H1 (cell line): ENCODE measurements at regions not wholly inside any gene's neighbourhood (a gene's known extent, or its start where the extent isn't known, plus 50 kb on each side); places are given as distances from the start of the nearest gene placed in this dataset.

ENCODE experiments used
- CTCF ChIA-PET: fragments of 300-600 bp; sonication (Branson Sonifier 250); formaldehyde crosslinking; loops from one replicate; lab custom pipeline; 2021; ENCODE audit not compliant: partially characterized antibody; lab: Charles Lee
- POLR2A ChIA-PET: fragments of 300-600 bp; sonication (Branson Sonifier 250); formaldehyde crosslinking; loops from one replicate; lab custom pipeline; 2021; ENCODE audit warnings: inconsistent platforms; ENCODE audit not compliant: partially characterized antibody; lab: Charles Lee
- DNase-seq, 2 experiments: peaks; one replicate each; pipeline versions ENCODE4 v3.0.0 to v3.0.0-alpha.2; 2010 to 2022; ENCODE audit warnings: low spot score in 2 of 2, low read depth in 1 of 2, mixed read lengths in 1 of 2
- FAIRE-seq: peaks from 2 replicates; lab custom pipeline; 2011; peaks lifted over from hg19 to GRCh38; lab: Jason Lieb, UNC
- H2AFZ ChIP-seq: 2 replicates; pipeline ENCODE4 v1.8.1; 2012; ENCODE audit warnings: low read length, inconsistent platforms
- H2AK5ac ChIP-seq: 2 replicates; pipeline ENCODE4 v1.6.1; 2013; ENCODE audit warnings: low read depth, low read length
- H2BK120ac ChIP-seq: replicated peaks from 2 replicates; pipeline ENCODE3; 2013; ENCODE audit warnings: low read depth, low read length, inconsistent platforms
- H2BK12ac ChIP-seq: 2 replicates; pipeline ENCODE4 v1.6.1; 2013; ENCODE audit warnings: low read depth, low read length
- H2BK15ac ChIP-seq: 2 replicates; pipeline ENCODE4 v1.6.1; 2013; ENCODE audit warnings: low read length
- H2BK20ac ChIP-seq: 2 replicates; pipeline ENCODE4 v1.6.1; 2013; ENCODE audit warnings: low read length
- H2BK5ac ChIP-seq: 2 replicates; pipeline ENCODE4 v1.6.1; 2013; ENCODE audit warnings: low read depth, low read length
- H3K14ac ChIP-seq: 2 replicates; pipeline ENCODE4 v1.6.1; 2013; ENCODE audit warnings: inconsistent platforms; ENCODE audit not compliant: insufficient read length
- H3K18ac ChIP-seq: 2 replicates; pipeline ENCODE4 v1.6.1; 2013; ENCODE audit warnings: low read length; ENCODE audit errors: extremely low read depth
- H3K23ac ChIP-seq: 2 replicates; pipeline ENCODE4 v1.6.1; 2013; ENCODE audit warnings: inconsistent platforms; ENCODE audit not compliant: insufficient read length
- H3K23me2 ChIP-seq: 2 replicates; pipeline ENCODE4 v1.6.1; 2013; ENCODE audit warnings: low read depth, low read length
- H3K27ac ChIP-seq: 2 replicates; pipeline ENCODE4 v1.6.1; 2011; ENCODE audit warnings: low read depth, low read length, inconsistent platforms
- H3K27me3 ChIP-seq, 4 experiments: replicated peaks in 1 of 4; 1 replicate in 1 of 4; 2 replicates in 3 of 4; pipeline versions ENCODE4 v1.6.1 to v1.8.1; 2011 to 2013; ENCODE audit warnings: low read length in 3 of 4, mild to moderate bottlenecking in 3 of 4, inconsistent platforms in 2 of 4, mixed read lengths in 2 of 4, moderate library complexity in 1 of 4; ENCODE audit not compliant: control insufficient read depth in 3 of 4, insufficient read depth in 3 of 4; ENCODE audit errors: extremely low read depth in 1 of 4
- H3K36me3 ChIP-seq, 4 experiments: 2 replicates each; pipeline versions ENCODE4 v1.6.1 to v1.8.1; 2011 to 2013; ENCODE audit warnings: mild to moderate bottlenecking in 4 of 4, low read length in 3 of 4, moderate library complexity in 2 of 4, control low read depth in 1 of 4, inconsistent platforms in 1 of 4; ENCODE audit not compliant: insufficient read depth in 4 of 4, control insufficient read depth in 2 of 4
- H3K4ac ChIP-seq: replicated peaks from 2 replicates; pipeline ENCODE3; 2013; ENCODE audit warnings: low read length, low read depth, mixed read lengths, inconsistent platforms; ENCODE audit not compliant: insufficient read length
- H3K4me1 ChIP-seq, 4 experiments: replicated peaks in 1 of 4; 1 replicate in 1 of 4; 2 replicates in 3 of 4; pipeline versions ENCODE4 v1.6.1 to v1.8.1; 2011 to 2013; ENCODE audit warnings: low read length in 3 of 4, inconsistent platforms in 2 of 4, mixed read lengths in 1 of 4; ENCODE audit not compliant: insufficient read depth in 4 of 4, control insufficient read depth in 3 of 4
- H3K4me2 ChIP-seq, 2 experiments: 2 replicates each; pipeline versions ENCODE4 v1.6.1 to v1.8.1; 2011 to 2013; ENCODE audit warnings: low read depth in 2 of 2, low read length in 2 of 2, control low read depth in 1 of 2, inconsistent platforms in 1 of 2, mild to moderate bottlenecking in 1 of 2; ENCODE audit not compliant: insufficient read depth in 1 of 2
- H3K4me3 ChIP-seq, 4 experiments: fragments of 200-600, 300-600 bp in 1 of 4; sonication (generic), shearing (Covaris generic), sonication (Bioruptor Twin) in 1 of 4; 2 replicates each; pipeline versions ENCODE4 v1.5.1 to v1.8.1; 2011 to 2016; ENCODE audit warnings: low read length in 4 of 4, low read depth in 3 of 4, control low read depth in 2 of 4, inconsistent platforms in 2 of 4, mild to moderate bottlenecking in 2 of 4, mixed read lengths in 1 of 4, moderate library complexity in 1 of 4; ENCODE audit not compliant: insufficient read depth in 2 of 4; ENCODE audit errors: extremely low read depth in 1 of 4
- H3K56ac ChIP-seq: replicated peaks from 2 replicates; pipeline ENCODE3; 2013; ENCODE audit warnings: low read depth, mild to moderate bottlenecking, mixed read lengths, low read length, inconsistent platforms; ENCODE audit not compliant: insufficient read length
- H3K79me1 ChIP-seq: 2 replicates; pipeline ENCODE4 v1.6.1; 2013; ENCODE audit warnings: low read depth, low read length, control low read depth
- H3K79me2 ChIP-seq, 2 experiments: 2 replicates each; pipeline versions ENCODE4 v1.6.1 to v1.8.1; 2012 to 2013; ENCODE audit warnings: low read length in 2 of 2, mild to moderate bottlenecking in 2 of 2, inconsistent platforms in 1 of 2; ENCODE audit not compliant: insufficient read depth in 2 of 2, control insufficient read depth in 1 of 2
- H3K9ac ChIP-seq, 4 experiments: replicated peaks in 1 of 4; 1 replicate in 1 of 4; 2 replicates in 3 of 4; pipeline versions ENCODE4 v1.6.1 to v1.8.1; 2011 to 2013; ENCODE audit warnings: low read depth in 3 of 4, low read length in 3 of 4, control low read depth in 2 of 4, mild to moderate bottlenecking in 2 of 4, moderate library complexity in 2 of 4, inconsistent platforms in 1 of 4; ENCODE audit errors: extremely low read depth in 1 of 4
- H3K9me3 ChIP-seq, 2 experiments: 2 replicates each; pipeline versions ENCODE4 v1.6.1 to v1.8.1; 2012 to 2013; ENCODE audit warnings: mild to moderate bottlenecking in 2 of 2, moderate library complexity in 2 of 2, control low read depth in 1 of 2, inconsistent platforms in 1 of 2, low read depth in 1 of 2, low read length in 1 of 2, mixed read lengths in 1 of 2; ENCODE audit not compliant: insufficient read depth in 2 of 2
- H4K20me1 ChIP-seq, 2 experiments: replicated peaks in 1 of 2; 2 replicates each; pipeline versions ENCODE3 to v1.8.1; 2011 to 2013; ENCODE audit warnings: inconsistent platforms in 2 of 2, low read length in 2 of 2, mild to moderate bottlenecking in 1 of 2; ENCODE audit not compliant: insufficient read depth in 2 of 2, control insufficient read depth in 1 of 2
- H4K5ac ChIP-seq: 2 replicates; pipeline ENCODE4 v1.6.1; 2013; ENCODE audit warnings: low read length, low read depth, mixed read lengths, inconsistent platforms; ENCODE audit not compliant: insufficient read length
- H4K8ac ChIP-seq: 2 replicates; pipeline ENCODE4 v1.8.0; 2013; ENCODE audit warnings: mild to moderate bottlenecking, moderate library complexity, low read length, inconsistent platforms; ENCODE audit not compliant: insufficient read depth; ENCODE audit errors: extremely low read depth
- H4K91ac ChIP-seq: replicated peaks from 2 replicates; pipeline ENCODE3; 2013; ENCODE audit warnings: low read length, mixed read lengths, inconsistent platforms; ENCODE audit not compliant: insufficient read length
- ASH2L ChIP-seq: fragments of 200-600, 300-600 bp; sonication (generic); IDR thresholded peaks from one replicate; pipeline ENCODE4 v1.7.1; 2017; ENCODE audit warnings: low read length
- CEBPB ChIP-seq: IDR thresholded peaks from 2 replicates; pipeline ENCODE4 v1.6.1; 2012; ENCODE audit warnings: low read depth, low read length
- CHD2 ChIP-seq: IDR thresholded peaks from 2 replicates; pipeline ENCODE4 v1.6.1; 2012; ENCODE audit warnings: low read length, improper control_type of control experiment
- EGR1 ChIP-seq: IDR thresholded peaks from 2 replicates; pipeline ENCODE4 v1.6.1; 2011; ENCODE audit warnings: low read depth, low read length, borderline replicate concordance
- EP300 ChIP-seq, 2 experiments: IDR thresholded peaks; 1 replicate in 1 of 2; 2 replicates in 1 of 2; pipeline ENCODE4 v1.6.1; 2011 to 2012; ENCODE audit warnings: low read depth in 2 of 2, low read length in 2 of 2, mild to moderate bottlenecking in 2 of 2, borderline replicate concordance in 1 of 2, inconsistent platforms in 1 of 2, moderate library complexity in 1 of 2
- HDAC6 ChIP-seq: IDR thresholded peaks from one replicate; pipeline ENCODE4 v1.7.1; 2012; ENCODE audit warnings: low read depth, mild to moderate bottlenecking, inconsistent platforms, low read length, moderate library complexity
- NANOG ChIP-seq: IDR thresholded peaks from 2 replicates; pipeline ENCODE4 v1.6.1; 2011; ENCODE audit warnings: low read length, low read depth, mild to moderate bottlenecking, inconsistent platforms; ENCODE audit not compliant: insufficient read depth, poor library complexity, severe bottlenecking
- PHF8 ChIP-seq: fragments of 200-600 bp; sonication (generic); conservative IDR thresholded peaks from 2 replicates; pipeline ENCODE4 v1.7.1; 2012; ENCODE audit warnings: low read depth, mild to moderate bottlenecking, inconsistent platforms, low read length, moderate library complexity
- POLR2AphosphoS5 ChIP-seq: IDR thresholded peaks from 2 replicates; pipeline ENCODE4 v1.6.1; 2011; ENCODE audit warnings: low read depth, low read length
- RXRA ChIP-seq: IDR thresholded peaks from 2 replicates; pipeline ENCODE4 v1.6.1; 2011; ENCODE audit warnings: low read depth, mild to moderate bottlenecking, low read length, moderate library complexity; ENCODE audit not compliant: insufficient read depth
- SIN3A ChIP-seq, 2 experiments: IDR thresholded peaks in 1 of 2; conservative IDR thresholded peaks in 1 of 2; 2 replicates each; pipeline ENCODE4 v1.6.1; 2011 to 2012; ENCODE audit warnings: low read length in 2 of 2, improper control_type of control experiment in 1 of 2, low read depth in 1 of 2, mild to moderate bottlenecking in 1 of 2
- SIRT6 ChIP-seq: IDR thresholded peaks from one replicate; pipeline ENCODE4 v1.7.1; 2012; ENCODE audit warnings: low read length, inconsistent platforms
- TAF1 ChIP-seq: IDR thresholded peaks from 2 replicates; pipeline ENCODE4 v1.6.1; 2011; ENCODE audit warnings: mild to moderate bottlenecking, low read depth, low read length
- YY1 ChIP-seq: IDR thresholded peaks from 2 replicates; pipeline ENCODE4 v1.6.1; 2011; ENCODE audit warnings: low read depth, mild to moderate bottlenecking, low read length
- ZNF274 ChIP-seq: IDR thresholded peaks from 2 replicates; pipeline ENCODE4 v1.7.0; 2012; ENCODE audit warnings: low read length, borderline replicate concordance; ENCODE audit errors: extremely low read depth
- WGBS, 2 experiments: shearing (Covaris generic) in 1 of 2; methylation state at CpG; one replicate each; pipeline versions ENCODE4 v1.1.6 to v1.1.7; 2013 to 2015; ENCODE audit warnings: low lambda C conversion rate in 2 of 2, mixed read lengths in 2 of 2, inconsistent platforms in 1 of 2, low coverage in 1 of 2, missing lambda C conversion rate in 1 of 2; ENCODE audit not compliant: insufficient replicate concordance in 2 of 2, insufficient coverage in 1 of 2, insufficient read length in 1 of 2; ENCODE audit errors: extremely low coverage in 1 of 2, missing lambda C conversion rate in 1 of 2; 5-methylcytosine and 5-hydroxymethylcytosine counted together

GRCh38 chr2:144625626-144626025 is 105.7 kb upstream of the ZEB2 start:
- no peak overlapping the region for H3K4me2 ChIP-seq
- TF ChIP-seq EP300 (IDR thresholded peaks at IDR 0.05; ENCODE audit: borderline replicate concordance in 1 of 2, low read depth in 2 of 2, low read length in 2 of 2) = no peak
- no peak for TF ChIP-seq CEBPB
- TF ChIP-seq SIRT6 = no peak
- TF ChIP-seq NANOG = no peak
- no peak for TF ChIP-seq SIN3A (conservative IDR thresholded peaks at IDR 0.05 in 1 of 2, IDR thresholded peaks at IDR 0.05 in 1 of 2; ENCODE audit: low read depth in 1 of 2, low read length in 2 of 2)
- TF ChIP-seq CHD2 = no peak
- TF ChIP-seq HDAC6 = no peak
- TF ChIP-seq ZNF274 = no peak
- TF ChIP-seq YY1 = no peak
- no peak for TF ChIP-seq RXRA
- no peak for TF ChIP-seq PHF8
- TF ChIP-seq POLR2AphosphoS5 = no peak
- no peak for TF ChIP-seq ASH2L
- TF ChIP-seq EGR1 = no peak
- TF ChIP-seq TAF1 = no peak
- TF ChIP-seq, all 59 proteins: peak for 0
- H4K20me1 ChIP-seq = no peaks in the 10 kb centered on the region
- no peak overlapping the region for H3K9ac ChIP-seq
- no peak overlapping the region for H2BK120ac ChIP-seq
- H2BK12ac ChIP-seq = no peak overlapping the region
- ChIA-PET CTCF (no interaction called here), POLR2A (no interaction called here)
- no peak overlapping the region for H4K91ac ChIP-seq
- H2AFZ ChIP-seq = no peak overlapping the region
- H2BK20ac ChIP-seq = no peak overlapping the region
- no peak overlapping the region for H2BK5ac ChIP-seq
- no peak for FAIRE-seq
- H3K27me3 ChIP-seq = no peaks in the 10 kb centered on the region
- no peak overlapping the region for H2BK15ac ChIP-seq
- H3K9me3 ChIP-seq = 0 out of 4 replicates have a peak, but pooled peaks cover 0 to 4% of the 10 kb centered on the region in 2 experiments
- 93% methylated on average over 5 of the region's 5 CpGs; no CpG with 5 or more reads in 1 of the 2 experiments for WGBS, 2 experiments
- H3K79me2 ChIP-seq = no peaks in the 10 kb centered on the region
- H3K23me2 ChIP-seq = no peaks in the 10 kb centered on the region
- no peaks in the 10 kb centered on the region for H3K36me3 ChIP-seq
- no peak for DNase-seq
- H4K5ac ChIP-seq = no peak overlapping the region
- H4K8ac ChIP-seq = no peak overlapping the region
- peaks cover 0 to 3% (median 2%) of the 10 kb centered on the region in 4 experiments; a peak in 4 of 7 replicates for H3K4me1 ChIP-seq
- no peak overlapping the region for H3K56ac ChIP-seq
- H3K23ac ChIP-seq = no peak overlapping the region
- no peaks in the 10 kb centered on the region for H3K79me1 ChIP-seq
- no peak overlapping the region for H3K4ac ChIP-seq
- no peak overlapping the region for H2AK5ac ChIP-seq
- no peak overlapping the region for H3K14ac ChIP-seq
- H3K4me3 ChIP-seq = no peak overlapping the region
- H3K27ac ChIP-seq = no peak overlapping the region
- no peak overlapping the region for H3K18ac ChIP-seq
